Left lung (tissue), 4 donors: ENCODE measurements at regions not wholly inside any gene's neighbourhood (a gene's known extent, or its start where the extent isn't known, plus 50 kb on each side); places are given as distances from the start of the nearest gene placed in this dataset.

Source experiments
- ATAC-seq: fragments of 200-7000 bp; cut with Tn5 transposase; one replicate; pipeline ENCODE4 v1.9.1; 2020; ENCODE audit warnings: moderate library complexity
- DNase-seq, 4 donors: peaks; one replicate each; pipeline ENCODE4 v3.0.0-alpha.2; 2013 to 2020
- H3K27ac ChIP-seq, 2 donors: fragments of 200-600 bp; sonication (generic) in 1 of 2; one replicate each; pipeline versions ENCODE4 v1.5.0 to v1.8.0; 2020 to 2021
- H3K27me3 ChIP-seq, 2 donors: fragments of 200-600 bp; sonication (generic) in 1 of 2; one replicate each; pipeline versions ENCODE4 v1.5.0 to v1.8.0; 2020 to 2021
- H3K36me3 ChIP-seq, 2 donors: fragments of 200-600 bp; sonication (generic) in 1 of 2; one replicate each; pipeline versions ENCODE4 v1.5.0 to v1.8.0; 2020 to 2021
- H3K4me1 ChIP-seq, 2 donors: fragments of 200-600 bp; one replicate each; pipeline ENCODE4 v1.8.0; 2021
- H3K4me3 ChIP-seq, 2 donors: fragments of 200-600 bp; sonication (generic) in 1 of 2; one replicate each; pipeline versions ENCODE4 v1.5.0 to v1.8.0; 2020 to 2021; ENCODE audit warnings: mild to moderate bottlenecking in 1 of 2
- H3K9me3 ChIP-seq, 2 donors: fragments of 200-600 bp; sonication (generic) in 1 of 2; one replicate each; pipeline versions ENCODE4 v1.5.0 to v1.8.0; 2020 to 2021
- intact Hi-C, 2 donors: fragments of 100-400 bp; cut with DNase I; formaldehyde crosslinking; loops; one replicate each; pipeline versions ENCODE4 v1.11.2 to v1.14.2; 2022
- TF ChIP-seq, protein P1 (sequence below), 2 donors: fragments of 200-600 bp; sonication (generic) in 1 of 2; IDR thresholded peaks; one replicate each; pipeline versions ENCODE4 v1.5.0 to v1.8.0; 2021; ENCODE audit warnings: antibody characterized with exemption in 2 of 2
- donor health status: DM: no; HTN: yes; CAD: no.
- donor health status: DM: no; HTN: no; CAD: no.

GRCh38 chr13:47146136-47146535 lies 249.3 kb upstream of the HTR2A start:
- no peak overlapping the region for H3K4me3 ChIP-seq
- TF ChIP-seq, protein P1, sequence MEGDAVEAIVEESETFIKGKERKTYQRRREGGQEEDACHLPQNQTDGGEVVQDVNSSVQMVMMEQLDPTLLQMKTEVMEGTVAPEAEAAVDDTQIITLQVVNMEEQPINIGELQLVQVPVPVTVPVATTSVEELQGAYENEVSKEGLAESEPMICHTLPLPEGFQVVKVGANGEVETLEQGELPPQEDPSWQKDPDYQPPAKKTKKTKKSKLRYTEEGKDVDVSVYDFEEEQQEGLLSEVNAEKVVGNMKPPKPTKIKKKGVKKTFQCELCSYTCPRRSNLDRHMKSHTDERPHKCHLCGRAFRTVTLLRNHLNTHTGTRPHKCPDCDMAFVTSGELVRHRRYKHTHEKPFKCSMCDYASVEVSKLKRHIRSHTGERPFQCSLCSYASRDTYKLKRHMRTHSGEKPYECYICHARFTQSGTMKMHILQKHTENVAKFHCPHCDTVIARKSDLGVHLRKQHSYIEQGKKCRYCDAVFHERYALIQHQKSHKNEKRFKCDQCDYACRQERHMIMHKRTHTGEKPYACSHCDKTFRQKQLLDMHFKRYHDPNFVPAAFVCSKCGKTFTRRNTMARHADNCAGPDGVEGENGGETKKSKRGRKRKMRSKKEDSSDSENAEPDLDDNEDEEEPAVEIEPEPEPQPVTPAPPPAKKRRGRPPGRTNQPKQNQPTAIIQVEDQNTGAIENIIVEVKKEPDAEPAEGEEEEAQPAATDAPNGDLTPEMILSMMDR (IDR thresholded peaks at IDR 0.05) = no peak
- DNase-seq (no peak), ATAC-seq (peak; percentile 23)
- H3K36me3 ChIP-seq = no peaks in the 10 kb centered on the region
- H3K9me3 ChIP-seq = no peaks in the 10 kb centered on the region
- no peaks in the 10 kb centered on the region for H3K4me1 ChIP-seq
- intact Hi-C loops = no loop called here
- H3K27me3 ChIP-seq = no peaks in the 10 kb centered on the region
- H3K27ac ChIP-seq = no peak overlapping the region

DNA sequence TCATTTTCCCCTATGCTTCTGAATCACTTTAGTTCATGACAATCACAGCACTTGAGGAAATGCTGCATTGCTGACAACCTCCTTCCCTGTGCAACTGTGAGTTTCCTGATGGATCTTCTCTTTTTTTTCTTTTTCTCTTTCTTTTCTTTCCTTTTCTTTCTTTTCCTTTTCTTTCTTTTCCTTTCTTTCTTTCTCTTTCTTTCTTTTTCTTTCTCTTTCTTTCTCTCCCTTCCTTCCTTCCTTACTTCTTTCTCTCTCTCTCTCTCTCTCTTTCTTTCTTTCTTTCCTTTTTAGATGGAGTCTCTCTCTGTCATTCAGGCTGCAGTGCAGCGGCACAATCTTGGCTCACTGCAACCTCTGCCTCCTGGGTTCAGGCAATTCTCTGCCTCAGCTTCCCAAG lies 247.9 kb upstream of the HTR2A start:
- no peak for DNase-seq
- TF ChIP-seq, protein P1 (IDR thresholded peaks at IDR 0.05) = no peak
- no peak for ATAC-seq
- Histone ChIP-seq H3K4me3 (no peak overlapping the region), H3K27ac (no peak overlapping the region), H3K36me3 (no peaks in the 10 kb centered on the region), H3K4me1 (no peaks in the 10 kb centered on the region), H3K27me3 (no peaks in the 10 kb centered on the region), H3K9me3 (no peaks in the 10 kb centered on the region)
- intact Hi-C loops = no loop called here

- ATAC-seq = no peak
- Histone ChIP-seq H3K36me3 (no peaks in the 10 kb centered on the region), H3K27me3 (no peaks in the 10 kb centered on the region), H3K4me3 (no peak overlapping the region), H3K9me3 (no peaks in the 10 kb centered on the region), H3K27ac (no peak overlapping the region), H3K4me1 (no peaks in the 10 kb centered on the region)
- DNase-seq = no peak
- TF ChIP-seq, protein P1 (IDR thresholded peaks at IDR 0.05) = no peak
- intact Hi-C loops = no loop called here
Measured at GRCh38 chr13:47142105-47142504, 245.3 kb upstream of the HTR2A start.

GRCh38 chr13:47139519-47139918 lies 242.7 kb upstream of the HTR2A start:
- Histone ChIP-seq H3K36me3 (no peaks in the 10 kb centered on the region), H3K27ac (no peak overlapping the region), H3K27me3 (no peaks in the 10 kb centered on the region), H3K4me1 (no peaks in the 10 kb centered on the region), H3K9me3 (no peaks in the 10 kb centered on the region), H3K4me3 (no peak overlapping the region)
- DNase-seq = no peak
- TF ChIP-seq, protein P1 (IDR thresholded peaks at IDR 0.05) = no peak
- intact Hi-C loops = no loop called here
- ATAC-seq = no peak

- ATAC-seq = no peak
- H3K36me3 ChIP-seq = no peaks in the 10 kb centered on the region
Measured at GRCh38 chr13:47136504-47136941, 239.7 kb upstream of the HTR2A start.

More at GRCh38 chr13:47136504-47136941, 239.7 kb upstream of the HTR2A start:
- H3K27ac ChIP-seq = no peak overlapping the region
- intact Hi-C loops = no loop called here
- no peak overlapping the region for H3K4me3 ChIP-seq
- TF ChIP-seq, protein P1 (IDR thresholded peaks at IDR 0.05) = no peak
- no peaks in the 10 kb centered on the region for H3K27me3 ChIP-seq
- no peak for DNase-seq
- no peaks in the 10 kb centered on the region for H3K4me1 ChIP-seq
- H3K9me3 ChIP-seq = no peaks in the 10 kb centered on the region
